RWPE2 (cell line): ENCODE measurements at regions not wholly inside any gene's neighbourhood (a gene's known extent, or its start where the extent isn't known, plus 50 kb on each side); places are given as distances from the start of the nearest gene placed in this dataset.

Experiments
- ATAC-seq: fragments of 200-7000 bp; cut with Tn5 transposase; 3 replicates; pipeline ENCODE4 v1.9.1; 2021; ENCODE audit warnings: low read depth
- DNase-seq: peaks from one replicate; pipeline ENCODE4 v3.0.0-alpha.2; 2020; ENCODE audit warnings: low spot score
- H3K27ac ChIP-seq: fragments of 450-650 bp; 2 replicates; pipeline ENCODE4 v1.5.1; 2017; ENCODE audit warnings: mild to moderate bottlenecking; ENCODE audit not compliant: poor library complexity, severe bottlenecking
- H3K27me3 ChIP-seq: fragments of 250-450 bp; sonication (Bioruptor Pico); 2 replicates; pipeline ENCODE4 v1.5.1; 2021; ENCODE audit warnings: mild to moderate bottlenecking, moderate library complexity; ENCODE audit not compliant: insufficient read depth, poor library complexity, severe bottlenecking
- H3K36me3 ChIP-seq: fragments of 250-450 bp; sonication (Bioruptor Pico); 2 replicates; pipeline ENCODE4 v1.5.1; 2020; ENCODE audit warnings: low read depth, mild to moderate bottlenecking, moderate library complexity
- H3K4me1 ChIP-seq: fragments of 250-450 bp; sonication (Bioruptor Pico); 2 replicates; pipeline ENCODE4 v1.5.1; 2021; ENCODE audit warnings: mild to moderate bottlenecking, moderate library complexity; ENCODE audit not compliant: insufficient read depth, poor library complexity, severe bottlenecking
- H3K4me3 ChIP-seq: fragments of 250-450 bp; sonication (Bioruptor Pico); 2 replicates; pipeline ENCODE4 v1.5.1; 2021; ENCODE audit warnings: mild to moderate bottlenecking, moderate library complexity; ENCODE audit not compliant: severe bottlenecking
- H3K9me3 ChIP-seq: fragments of 250-450 bp; sonication (Bioruptor Pico); 2 replicates; pipeline ENCODE4 v1.5.1; 2021; ENCODE audit warnings: mild to moderate bottlenecking, moderate library complexity; ENCODE audit not compliant: severe bottlenecking
- CTCF ChIP-seq: fragments of 450-650 bp; IDR thresholded peaks from one replicate; pipeline ENCODE4 v1.5.1; 2017; ENCODE audit warnings: mild to moderate bottlenecking, moderate library complexity; ENCODE audit not compliant: poor library complexity, severe bottlenecking

DNA sequence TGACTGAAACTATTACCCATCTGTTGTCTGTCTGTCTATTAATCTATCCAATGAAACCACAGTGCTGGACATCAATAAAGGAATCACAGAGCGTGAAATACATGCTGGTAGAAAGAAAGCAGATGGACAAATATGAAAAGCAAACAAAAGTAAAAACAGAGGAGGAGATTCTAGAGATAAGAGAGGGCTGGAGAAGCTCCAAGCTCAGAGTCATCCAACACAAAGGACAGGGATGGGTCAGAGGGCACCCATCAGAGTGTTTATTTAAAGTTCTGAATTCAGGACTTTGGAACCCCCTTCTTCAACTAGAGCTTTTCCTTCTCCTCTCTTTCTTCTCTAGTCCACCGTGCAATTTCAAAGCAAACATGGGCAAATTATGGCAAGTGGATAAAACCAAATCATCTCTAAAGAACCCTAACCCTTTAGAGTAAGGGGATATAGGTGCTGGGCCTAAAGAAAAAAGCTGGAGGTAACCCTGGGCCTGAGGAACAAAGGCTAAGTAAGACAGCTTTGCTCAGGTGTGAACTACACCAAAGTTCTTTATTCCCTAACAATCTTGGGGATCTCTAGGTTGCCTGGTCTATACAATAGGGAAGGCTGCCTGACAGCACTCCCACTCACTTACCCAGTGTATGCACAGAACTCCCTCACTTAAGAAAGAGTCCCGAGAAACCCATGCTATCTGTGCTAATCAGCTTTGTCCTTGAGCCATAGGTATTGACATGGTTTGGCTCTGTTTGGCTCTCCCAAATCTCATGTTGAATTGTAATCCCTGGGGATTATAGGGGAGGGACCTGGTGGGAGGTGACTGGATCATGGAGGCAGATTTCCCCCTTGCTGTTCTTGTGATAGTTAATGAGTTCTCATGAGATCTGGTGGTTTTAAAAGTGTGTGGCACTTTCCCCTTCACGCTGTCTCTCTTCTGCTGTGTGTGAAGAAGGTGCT lies 97.0 kb downstream of the BAMBI start:
- H3K27ac ChIP-seq, result no peak overlapping the region
- no peak for DNase-seq
- no peak for TF ChIP-seq CTCF

GRCh38 chr10:28775773-28776172 lies 98.5 kb downstream of the BAMBI start:
- H3K27me3 ChIP-seq, result no peaks in the 10 kb centered on the region
- no peak for DNase-seq
- no peak overlapping the region for H3K4me3 ChIP-seq
- H3K9me3 ChIP-seq, result no peaks in the 10 kb centered on the region
- no peak for TF ChIP-seq CTCF
- no peak overlapping the region for H3K27ac ChIP-seq
- no peaks in the 10 kb centered on the region for H3K4me1 ChIP-seq
- no peaks in the 10 kb centered on the region for H3K36me3 ChIP-seq
- ATAC-seq, result no peak

More for the DNA sequence above, 97.0 kb downstream of the BAMBI start:
- Histone ChIP-seq H3K27me3 (no peaks in the 10 kb centered on the region), H3K4me1 (no peaks in the 10 kb centered on the region), H3K36me3 (no peaks in the 10 kb centered on the region), H3K9me3 (no peaks in the 10 kb centered on the region), H3K4me3 (no peak overlapping the region)
- no peak for ATAC-seq

DNA sequence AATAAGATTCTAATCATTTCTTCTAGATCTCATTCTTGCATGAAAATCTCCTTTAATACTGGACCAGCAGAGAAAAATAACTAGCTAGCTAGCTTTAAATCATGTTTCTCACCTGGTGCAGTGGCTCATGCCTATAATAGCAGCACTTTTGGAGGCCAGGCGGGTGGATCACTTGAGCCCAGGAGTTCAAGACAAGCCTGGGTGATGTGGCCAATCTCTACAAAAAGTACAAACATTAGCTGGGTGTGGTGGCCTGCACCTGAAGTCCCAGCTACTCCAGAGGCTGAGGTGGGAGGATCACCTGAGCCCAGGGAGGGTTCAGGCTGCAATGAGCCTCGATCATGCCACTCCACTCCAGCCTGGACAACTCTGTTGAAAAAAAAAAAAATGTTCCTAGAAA lies 99.2 kb downstream of the BAMBI start:
- TF ChIP-seq CTCF, result no peak
- no peaks in the 10 kb centered on the region for H3K36me3 ChIP-seq
- H3K27me3 ChIP-seq, result no peaks in the 10 kb centered on the region
- H3K4me1 ChIP-seq, result no peaks in the 10 kb centered on the region
- DNase-seq (no peak), ATAC-seq (no peak)
- no peak overlapping the region for H3K27ac ChIP-seq
- H3K9me3 ChIP-seq, result no peaks in the 10 kb centered on the region
- no peak overlapping the region for H3K4me3 ChIP-seq

DNA sequence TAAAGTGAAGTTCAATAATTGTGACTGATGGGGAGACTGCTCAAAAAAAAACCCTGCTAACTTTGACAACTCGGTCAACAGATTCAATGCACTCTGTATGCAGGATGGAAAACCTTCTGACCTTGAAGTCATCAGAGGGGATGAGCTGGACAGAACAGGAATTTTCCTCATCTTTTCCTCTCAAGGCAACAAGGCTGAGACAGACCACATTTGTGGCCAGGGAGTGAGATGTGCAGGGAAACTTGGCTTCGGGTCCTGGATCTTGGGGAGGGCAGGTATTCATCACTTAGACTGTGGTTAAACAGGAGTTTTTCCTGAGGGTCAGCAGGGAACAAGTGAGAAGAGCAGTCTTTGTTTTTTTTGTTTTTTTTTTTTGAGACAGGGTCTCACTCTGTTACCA lies 100.6 kb downstream of the BAMBI start:
- no peak overlapping the region for H3K27ac ChIP-seq
- no peaks in the 10 kb centered on the region for H3K36me3 ChIP-seq
- no peak for TF ChIP-seq CTCF
- H3K4me1 ChIP-seq, result no peaks in the 10 kb centered on the region
- DNase-seq (no peak), ATAC-seq (no peak)
- H3K4me3 ChIP-seq, result no peak overlapping the region
- H3K27me3 ChIP-seq, result no peaks in the 10 kb centered on the region
- H3K9me3 ChIP-seq, result no peaks in the 10 kb centered on the region

DNA sequence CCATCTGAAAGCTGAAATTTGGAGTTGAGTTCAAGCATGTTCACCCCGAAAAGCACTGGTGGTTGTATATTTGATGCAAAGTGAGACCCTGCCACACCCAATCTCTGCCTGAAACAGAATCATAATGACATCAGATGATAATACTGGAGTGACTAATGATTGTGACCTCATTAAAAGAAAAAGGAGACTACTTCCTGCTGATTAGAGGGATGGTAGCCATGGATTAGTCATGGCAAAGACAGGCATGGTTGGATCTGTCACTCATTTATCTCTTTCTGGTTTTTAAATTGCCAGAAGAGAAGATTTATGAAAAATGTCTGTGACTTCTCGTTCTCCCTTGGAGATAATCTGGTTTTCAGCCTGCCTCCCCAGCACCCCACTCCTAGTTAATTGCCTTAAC lies 101.2 kb downstream of the BAMBI start:
- H3K4me1 ChIP-seq, result no peaks in the 10 kb centered on the region
- no peak overlapping the region for H3K27ac ChIP-seq
- TF ChIP-seq CTCF, result no peak
- no peaks in the 10 kb centered on the region for H3K9me3 ChIP-seq
- no peak overlapping the region for H3K4me3 ChIP-seq
- ATAC-seq (no peak), DNase-seq (no peak)
- H3K36me3 ChIP-seq, result no peaks in the 10 kb centered on the region
- no peaks in the 10 kb centered on the region for H3K27me3 ChIP-seq
